H9 (cell line): ENCODE measurements at regions not wholly inside any gene's neighbourhood (a gene's known extent, or its start where the extent isn't known, plus 50 kb on each side); places are given as distances from the start of the nearest gene placed in this dataset.

Source experiments
- DNase-seq: peaks from one replicate; pipeline ENCODE4 v3.0.0-alpha.2; 2017
- H2AFZ ChIP-seq: one replicate; pipeline ENCODE4 v1.6.1; 2013; ENCODE audit warnings: mild to moderate bottlenecking, low read length, control low read depth, moderate library complexity
- H2AK5ac ChIP-seq: 2 replicates; pipeline ENCODE4 v1.6.1; 2013; ENCODE audit warnings: low read length, control low read depth, mixed read lengths; ENCODE audit not compliant: insufficient read length
- H2BK120ac ChIP-seq: one replicate; pipeline ENCODE4 v1.6.1; 2013; ENCODE audit warnings: low read depth, mild to moderate bottlenecking, low read length, control low read depth, inconsistent platforms; ENCODE audit not compliant: poor library complexity, severe bottlenecking
- H2BK12ac ChIP-seq: 2 replicates; pipeline ENCODE4 v1.6.1; 2013; ENCODE audit warnings: low read length, control low read depth, mixed read lengths, low read depth; ENCODE audit not compliant: insufficient read length
- H2BK15ac ChIP-seq: 2 replicates; pipeline ENCODE4 v1.6.1; 2013; ENCODE audit warnings: low read depth, low read length, control low read depth
- H2BK20ac ChIP-seq: one replicate; pipeline ENCODE4 v1.6.1; 2013; ENCODE audit warnings: low read depth, mild to moderate bottlenecking, low read length, control low read depth, inconsistent platforms; ENCODE audit not compliant: poor library complexity, severe bottlenecking
- H2BK5ac ChIP-seq: 2 replicates; pipeline ENCODE4 v1.6.1; 2013; ENCODE audit warnings: low read length, control low read depth, mixed read lengths; ENCODE audit not compliant: insufficient read length
- H3K14ac ChIP-seq: 2 replicates; pipeline ENCODE4 v1.6.1; 2013; ENCODE audit warnings: low read length, control low read depth; ENCODE audit not compliant: insufficient read depth
- H3K18ac ChIP-seq: 2 replicates; pipeline ENCODE4 v1.6.1; 2013; ENCODE audit warnings: low read depth, mild to moderate bottlenecking, mixed read lengths, low read length, control low read depth; ENCODE audit not compliant: insufficient read length
- H3K23ac ChIP-seq: 2 replicates; pipeline ENCODE4 v1.6.1; 2013; ENCODE audit warnings: low read length, control low read depth, mixed read lengths, low read depth; ENCODE audit not compliant: insufficient read length
- H3K23me2 ChIP-seq: 2 replicates; pipeline ENCODE4 v1.6.1; 2013; ENCODE audit warnings: low read depth, mild to moderate bottlenecking, mixed read lengths, low read length, control low read depth; ENCODE audit not compliant: insufficient read length, poor library complexity, severe bottlenecking
- H3K27ac ChIP-seq: 2 replicates; pipeline ENCODE4 v1.5.1; 2013; ENCODE audit warnings: low read length, control low read depth, mixed read lengths, low read depth; ENCODE audit not compliant: insufficient read length
- H3K27me3 ChIP-seq: 2 replicates; pipeline ENCODE4 v1.6.1; 2013; ENCODE audit warnings: low read length, control low read depth, inconsistent platforms; ENCODE audit not compliant: insufficient read depth
- H3K4ac ChIP-seq: 2 replicates; pipeline ENCODE4 v1.6.1; 2013; ENCODE audit warnings: low read depth, mild to moderate bottlenecking, control low read depth, inconsistent platforms, low read length, moderate library complexity
- H3K4me1 ChIP-seq: 2 replicates; pipeline ENCODE4 v1.6.1; 2013; ENCODE audit warnings: low read length, control low read depth, inconsistent platforms; ENCODE audit not compliant: insufficient read depth
- H3K4me2 ChIP-seq: 2 replicates; pipeline ENCODE4 v1.6.1; 2013; ENCODE audit warnings: low read length, control low read depth, mixed read lengths; ENCODE audit not compliant: insufficient read length, insufficient read depth
- H3K56ac ChIP-seq: 2 replicates; pipeline ENCODE4 v1.6.1; 2013; ENCODE audit warnings: low read depth, mild to moderate bottlenecking, mixed read lengths, low read length, control low read depth; ENCODE audit not compliant: insufficient read length
- H3K79me1 ChIP-seq: 2 replicates; pipeline ENCODE4 v1.6.1; 2013; ENCODE audit warnings: low read depth, mild to moderate bottlenecking, moderate library complexity, low read length, control low read depth, inconsistent platforms; ENCODE audit not compliant: insufficient read depth, poor library complexity, severe bottlenecking
- H3K79me2 ChIP-seq: 2 replicates; pipeline ENCODE4 v1.6.1; 2013; ENCODE audit warnings: low read length, control low read depth, inconsistent platforms; ENCODE audit not compliant: insufficient read depth
- H3K9ac ChIP-seq: 2 replicates; pipeline ENCODE4 v1.6.1; 2013; ENCODE audit warnings: low read length, control low read depth, mixed read lengths; ENCODE audit not compliant: insufficient read length; ENCODE audit errors: extremely low read depth
- H3K9me3 ChIP-seq: one replicate; pipeline ENCODE4 v1.6.1; 2013; ENCODE audit warnings: low read depth, low read length, inconsistent platforms; ENCODE audit not compliant: control insufficient read depth
- H3T11ph ChIP-seq: one replicate; pipeline ENCODE4 v1.6.1; 2013; ENCODE audit warnings: mild to moderate bottlenecking, low read length, control low read depth, inconsistent platforms
- H4K20me1 ChIP-seq: one replicate; pipeline ENCODE4 v1.6.1; 2013; ENCODE audit not compliant: control insufficient read depth, insufficient read length, insufficient read depth
- H4K5ac ChIP-seq: 2 replicates; pipeline ENCODE4 v1.6.1; 2013; ENCODE audit warnings: low read depth, mild to moderate bottlenecking, mixed read lengths, low read length, control low read depth; ENCODE audit not compliant: insufficient read length
- H4K8ac ChIP-seq: replicated peaks from 2 replicates; pipeline ENCODE4 v1.6.1; 2013; ENCODE audit warnings: low read length, control low read depth, mixed read lengths, low read depth; ENCODE audit not compliant: insufficient read length
- H4K91ac ChIP-seq: 2 replicates; pipeline ENCODE4 v1.6.1; 2013; ENCODE audit warnings: low read depth, mild to moderate bottlenecking, moderate library complexity, mixed read lengths, low read length, control low read depth; ENCODE audit not compliant: insufficient read length
- H3K27ac Mint-ChIP-seq, 3 experiments: 2 replicates in 2 of 3; 3 replicates in 1 of 3; pipeline ENCODE4 v1.8.0; 2020 to 2021; ENCODE audit warnings: mixed read lengths in 3 of 3, mild to moderate bottlenecking in 1 of 3, moderate library complexity in 1 of 3
- H3K27me3 Mint-ChIP-seq: 2 replicates; pipeline ENCODE4 v1.8.0; 2021; ENCODE audit warnings: low read depth, mild to moderate bottlenecking, moderate library complexity, mixed read lengths
- H3K36me3 Mint-ChIP-seq, 3 experiments: 2 replicates in 2 of 3; 3 replicates in 1 of 3; pipeline ENCODE4 v1.8.0; 2020 to 2021; ENCODE audit warnings: low read depth in 3 of 3, mixed read lengths in 3 of 3; ENCODE audit not compliant: insufficient read depth in 1 of 3
- H3K4me1 Mint-ChIP-seq, 2 experiments: 2 replicates each; pipeline ENCODE4 v1.8.0; 2020; ENCODE audit warnings: mixed read lengths in 2 of 2
- H3K4me3 Mint-ChIP-seq, 2 experiments: 2 replicates in 1 of 2; 3 replicates in 1 of 2; pipeline ENCODE4 v1.8.0; 2020 to 2021; ENCODE audit warnings: mild to moderate bottlenecking in 2 of 2, mixed read lengths in 2 of 2, moderate library complexity in 1 of 2
- H3K9me3 Mint-ChIP-seq, 2 experiments: 2 replicates in 1 of 2; 3 replicates in 1 of 2; pipeline ENCODE4 v1.8.0; 2020; ENCODE audit warnings: mild to moderate bottlenecking in 2 of 2, mixed read lengths in 2 of 2, moderate library complexity in 1 of 2
- WGBS: extraction: QIAGEN DNeasy Blood & Tissue Kit; methylation state at CpG from one replicate; pipeline ENCODE4 v1.1.7; 2013; ENCODE audit warnings: missing lambda C conversion rate, low lambda C conversion rate, mixed read lengths; ENCODE audit not compliant: insufficient read length; ENCODE audit errors: extremely low coverage; 5-methylcytosine and 5-hydroxymethylcytosine counted together
- TF ChIP-seq, protein P1 (sequence below): fragments of 200-600 bp; sonication (generic); conservative IDR thresholded peaks from 3 replicates; pipeline ENCODE4 v1.8.0; 2021; ENCODE audit warnings: antibody characterized with exemption, mild to moderate bottlenecking

DNA sequence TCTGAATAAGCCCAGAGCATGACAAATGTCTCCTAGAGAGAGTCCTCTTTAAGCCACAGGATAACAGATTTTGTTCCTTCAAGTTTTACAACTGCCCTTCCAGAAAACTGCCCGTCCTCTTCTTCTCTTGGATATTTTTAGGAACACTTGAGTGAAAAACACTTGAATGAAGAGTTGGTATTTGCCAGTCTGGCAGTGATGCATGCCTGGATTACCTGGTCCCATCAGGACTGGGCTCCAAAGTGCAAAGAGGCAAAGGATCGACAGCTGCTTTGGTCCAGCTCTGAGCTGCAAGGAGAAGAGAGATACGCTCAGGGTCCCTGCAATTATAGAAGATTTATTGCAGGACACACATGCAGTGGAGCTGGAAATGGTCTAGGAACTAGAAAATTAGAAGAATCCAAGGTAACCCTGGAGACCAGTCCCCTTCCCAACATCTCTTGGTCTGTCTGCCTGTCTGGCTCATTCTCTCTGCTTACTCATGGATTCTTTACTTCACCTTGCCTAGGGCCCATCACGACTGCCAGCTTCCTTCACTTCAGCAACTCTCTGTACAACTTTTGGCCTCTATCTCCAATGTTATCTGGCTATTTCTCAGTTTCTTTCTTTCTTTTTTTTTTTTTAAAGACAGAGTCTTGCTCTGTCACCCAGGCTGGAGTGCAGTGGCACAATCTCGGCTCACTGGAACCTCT, 112.1 kb upstream of the SIX2 start:
- Histone ChIP-seq H2BK120ac (no peak overlapping the region), H3K23me2 (no peaks in the 10 kb centered on the region), H4K5ac (no peak overlapping the region), H4K91ac (no peak overlapping the region), H3K27me3 (peaks cover 3% of the 10 kb centered on the region; the same call in 1 of the 2 replicates), H3K79me1 (no peaks in the 10 kb centered on the region), H3K9ac (no peak overlapping the region), H3K56ac (no peak overlapping the region), H2BK12ac (no peak overlapping the region), H2BK20ac (no peak overlapping the region), H3K79me2 (no peaks in the 10 kb centered on the region), H4K20me1 (no peaks in the 10 kb centered on the region), H3K9me3 (no peaks in the 10 kb centered on the region), H2BK5ac (no peak overlapping the region), H3K4ac (no peak overlapping the region), H3K4me2 (no peak overlapping the region), H3K4me1 (no peaks in the 10 kb centered on the region), H3K18ac (no peak overlapping the region), H4K8ac (no peak overlapping the region), H2BK15ac (no peak overlapping the region), H3K14ac (no peak overlapping the region), H3T11ph (no peak overlapping the region), H3K23ac (no peak overlapping the region), H2AK5ac (no peak overlapping the region), H3K27ac (no peak overlapping the region), H2AFZ (no peak overlapping the region)
- H3K27me3 Mint-ChIP-seq: no peaks in the 10 kb centered on the region
- no peak overlapping the region for H3K27ac Mint-ChIP-seq
- WGBS: no CpG with 5 or more reads among the region's 5 CpGs
- no peak for DNase-seq
- no peaks in the 10 kb centered on the region for H3K36me3 Mint-ChIP-seq
- TF ChIP-seq, protein P1, sequence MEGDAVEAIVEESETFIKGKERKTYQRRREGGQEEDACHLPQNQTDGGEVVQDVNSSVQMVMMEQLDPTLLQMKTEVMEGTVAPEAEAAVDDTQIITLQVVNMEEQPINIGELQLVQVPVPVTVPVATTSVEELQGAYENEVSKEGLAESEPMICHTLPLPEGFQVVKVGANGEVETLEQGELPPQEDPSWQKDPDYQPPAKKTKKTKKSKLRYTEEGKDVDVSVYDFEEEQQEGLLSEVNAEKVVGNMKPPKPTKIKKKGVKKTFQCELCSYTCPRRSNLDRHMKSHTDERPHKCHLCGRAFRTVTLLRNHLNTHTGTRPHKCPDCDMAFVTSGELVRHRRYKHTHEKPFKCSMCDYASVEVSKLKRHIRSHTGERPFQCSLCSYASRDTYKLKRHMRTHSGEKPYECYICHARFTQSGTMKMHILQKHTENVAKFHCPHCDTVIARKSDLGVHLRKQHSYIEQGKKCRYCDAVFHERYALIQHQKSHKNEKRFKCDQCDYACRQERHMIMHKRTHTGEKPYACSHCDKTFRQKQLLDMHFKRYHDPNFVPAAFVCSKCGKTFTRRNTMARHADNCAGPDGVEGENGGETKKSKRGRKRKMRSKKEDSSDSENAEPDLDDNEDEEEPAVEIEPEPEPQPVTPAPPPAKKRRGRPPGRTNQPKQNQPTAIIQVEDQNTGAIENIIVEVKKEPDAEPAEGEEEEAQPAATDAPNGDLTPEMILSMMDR: no peak
- peaks cover 4 to 9% of the 10 kb centered on the region in 2 experiments; a peak in 2 of 4 replicates for H3K4me1 Mint-ChIP-seq
- no peaks in the 10 kb centered on the region for H3K9me3 Mint-ChIP-seq
- no peak overlapping the region for H3K4me3 Mint-ChIP-seq
